Ramos (cell line): ENCODE measurements at regions not wholly inside any gene's neighbourhood (a gene's known extent, or its start where the extent isn't known, plus 50 kb on each side); places are given as distances from the start of the nearest gene placed in this dataset.

ENCODE experiments used
- in situ Hi-C: fragments of 300-500 bp; cut with MboI; formaldehyde crosslinking; loops from one replicate; pipeline ENCODE4 v1.14.3; 2022; ENCODE audit warnings: low sequenced_read_pairs; ENCODE audit not compliant: unreplicated experiment

DNA sequence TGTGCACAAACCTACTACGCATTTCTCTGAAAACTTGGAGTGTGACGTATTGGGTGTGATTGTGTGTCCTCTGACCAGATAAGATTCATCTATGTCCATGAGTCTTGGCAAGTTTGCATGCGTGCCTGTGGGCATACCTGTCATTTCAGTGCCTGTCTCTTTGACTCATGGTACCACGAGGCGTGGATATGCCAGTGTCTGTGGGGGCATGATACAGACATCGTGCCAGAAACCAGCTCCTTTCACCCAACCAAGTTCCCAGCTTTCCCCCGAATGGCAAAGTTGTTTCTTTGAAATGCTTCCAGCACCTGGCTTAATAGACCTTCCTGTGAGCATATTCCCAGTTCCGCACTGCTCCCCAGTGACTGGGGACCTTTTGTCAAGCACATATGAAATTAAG is 241.9 kb upstream of the MVB12B start:
- in situ Hi-C loops: no loop called here

DNA sequence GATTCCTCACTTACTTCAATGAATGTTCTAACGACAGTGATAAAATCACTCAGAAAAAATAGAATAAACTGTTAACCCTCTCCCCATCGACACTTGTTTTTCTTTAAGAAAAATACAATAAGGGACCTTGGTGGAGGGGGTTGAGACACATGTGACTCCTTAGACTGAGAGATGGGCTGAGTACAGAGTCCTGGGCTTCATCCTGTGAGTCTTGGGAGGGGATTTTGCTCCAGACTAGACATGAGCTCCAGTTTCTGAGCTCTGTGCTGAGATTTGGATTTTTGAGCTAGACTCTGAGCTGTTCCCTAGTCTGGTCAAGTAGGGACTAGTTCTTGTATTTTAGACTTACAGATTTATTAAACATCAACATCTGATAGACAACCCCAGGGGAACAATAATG is 241.5 kb upstream of the MVB12B start:
- in situ Hi-C loops: no loop called here

DNA sequence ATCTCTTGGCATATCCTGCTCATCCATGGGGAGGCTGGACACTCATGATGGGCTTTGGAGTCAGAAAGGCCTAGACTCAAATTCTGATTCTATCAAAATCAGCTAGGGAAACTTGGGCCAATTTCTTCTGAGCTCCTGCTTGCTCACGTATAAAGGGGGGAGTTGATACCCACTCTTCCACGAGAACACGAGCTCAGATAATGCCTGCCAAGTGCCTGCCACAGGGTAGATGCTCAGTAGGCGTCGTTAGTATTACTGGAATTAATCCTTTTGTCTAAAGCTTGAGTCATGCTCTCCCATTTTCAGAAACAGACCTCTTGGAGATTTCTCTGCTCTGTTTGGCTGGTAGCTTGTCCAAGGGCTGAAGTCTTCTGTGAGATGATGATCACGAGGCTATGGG is 238.3 kb upstream of the MVB12B start:
- in situ Hi-C loops: no loop called here

DNA sequence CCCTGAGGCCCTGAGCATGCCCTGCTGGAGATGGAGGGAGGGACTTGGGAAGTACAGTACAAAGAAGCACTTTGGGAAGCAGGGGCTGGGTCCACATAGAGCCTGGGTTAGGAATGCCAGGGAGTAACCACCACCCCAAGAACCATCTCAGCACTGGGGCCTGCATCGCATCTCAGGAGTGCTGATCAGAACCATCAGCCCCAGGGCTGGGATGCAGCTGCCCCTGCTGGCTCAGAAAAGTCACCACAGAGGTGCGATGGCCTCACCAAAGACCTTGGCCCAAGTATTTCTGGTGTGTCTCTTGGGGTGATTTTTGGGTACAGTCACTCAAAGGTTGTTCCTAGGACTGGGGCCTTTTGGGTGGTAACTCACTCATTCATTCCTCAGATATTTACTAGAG is 236.8 kb upstream of the MVB12B start:
- in situ Hi-C loops: no loop called here

DNA sequence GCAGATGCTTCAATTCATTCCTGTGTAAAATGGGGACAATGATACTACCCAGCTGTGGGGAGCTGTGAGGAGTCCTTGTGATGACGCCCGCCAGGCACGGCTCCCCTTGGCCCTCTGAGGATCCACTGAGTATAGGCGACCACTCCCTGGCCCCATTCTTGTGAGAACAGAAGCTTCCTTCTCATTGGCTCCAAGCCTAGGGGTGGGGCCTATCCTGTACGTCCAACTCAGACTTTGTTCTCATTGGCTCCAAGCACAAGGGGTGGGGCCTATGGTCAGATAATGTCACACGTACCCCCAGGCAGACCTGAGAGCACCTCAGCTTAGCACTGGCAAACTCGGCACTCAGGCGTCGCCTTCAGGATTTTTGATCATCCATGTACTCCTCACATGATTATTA is 232.9 kb upstream of the MVB12B start:
- in situ Hi-C loops: no loop called here

DNA sequence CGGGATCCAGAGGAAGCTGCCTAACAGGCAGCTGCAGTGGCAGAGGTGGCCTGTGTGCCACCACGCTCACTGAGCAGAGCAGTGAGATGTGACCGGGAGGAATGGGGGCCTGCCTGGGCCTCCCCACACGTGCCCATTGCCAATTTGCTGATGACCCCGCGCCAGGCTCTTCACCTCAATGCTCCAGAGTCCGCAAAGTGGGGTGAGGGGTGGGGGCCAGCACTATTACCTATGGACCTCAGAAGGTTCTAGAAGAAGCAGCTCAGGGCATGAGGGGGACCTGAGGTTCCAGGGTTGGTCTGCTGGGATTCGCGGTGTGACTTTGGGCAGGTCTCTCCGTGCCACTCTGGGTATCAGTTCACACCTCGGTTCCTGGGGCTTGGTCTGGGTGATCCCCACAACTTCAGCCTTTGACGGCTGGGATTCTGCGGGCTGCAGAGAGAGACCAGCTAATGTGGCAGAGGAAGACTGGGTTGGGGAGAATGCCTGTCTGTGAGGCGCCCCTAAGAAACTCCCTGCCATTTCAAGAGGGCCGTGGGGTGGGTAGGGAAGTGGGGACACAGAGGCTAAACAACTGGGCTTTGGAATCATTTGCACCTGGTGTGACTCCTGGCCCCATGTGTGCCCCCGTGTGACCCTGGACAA is 231.0 kb upstream of the MVB12B start:
- in situ Hi-C loops: no loop called here

DNA sequence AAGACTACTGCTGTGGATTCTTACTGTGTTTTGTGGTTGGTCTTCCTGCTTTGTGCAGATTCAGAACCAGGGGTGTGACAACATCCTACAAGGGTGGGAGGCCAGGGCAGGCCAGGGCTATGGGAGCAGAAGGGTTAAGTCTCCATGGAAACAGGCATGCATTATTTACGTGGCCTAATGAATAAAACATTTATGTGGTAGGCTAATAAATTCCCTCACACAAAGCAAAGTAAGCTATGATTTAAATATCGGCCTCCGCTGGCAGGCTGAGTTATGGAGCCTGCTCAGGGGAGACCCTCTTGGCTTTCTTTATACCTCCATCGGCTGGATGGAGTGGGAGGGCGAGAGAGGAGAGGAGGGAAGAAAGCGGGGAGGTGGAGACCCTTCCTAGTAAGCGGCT is 230.3 kb upstream of the MVB12B start:
- in situ Hi-C loops: no loop called here

DNA sequence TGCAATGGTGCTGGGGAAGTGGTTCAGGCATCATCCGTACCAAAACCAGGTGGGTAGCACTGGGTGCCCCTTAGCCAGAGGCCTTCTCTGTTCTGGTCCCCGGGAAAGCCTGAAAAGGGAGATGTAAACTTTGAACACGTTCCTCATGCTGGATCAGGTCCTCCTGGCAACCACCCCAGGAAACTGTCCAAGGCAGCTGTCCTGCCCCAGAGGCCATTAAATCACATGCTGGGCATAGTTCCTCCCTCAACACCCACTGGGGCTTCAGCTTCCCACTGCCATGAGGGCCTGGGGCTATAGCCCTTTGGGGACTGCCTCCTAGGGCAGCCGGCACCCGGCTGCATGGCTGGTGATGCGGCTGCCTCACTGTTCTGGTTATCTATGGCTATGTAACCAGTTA is 228.9 kb upstream of the MVB12B start:
- in situ Hi-C loops: no loop called here

DNA sequence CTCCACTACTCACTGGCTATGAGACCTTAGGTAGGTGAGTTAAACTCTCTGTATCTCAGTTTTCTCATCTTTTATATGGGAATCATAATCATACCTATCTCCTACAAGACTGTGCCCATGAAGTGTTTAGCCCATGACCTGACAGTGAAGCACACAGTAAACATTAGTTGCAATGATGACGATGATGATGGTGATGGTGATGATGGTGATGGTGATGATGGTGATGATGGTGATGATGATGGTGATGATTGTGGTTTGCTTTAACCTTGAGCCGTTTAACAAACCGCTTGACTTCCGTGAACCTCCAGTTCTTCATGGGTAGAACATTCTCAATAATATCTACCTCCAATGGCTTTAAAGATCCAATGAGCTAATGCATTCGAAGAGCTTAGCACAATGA is 220.2 kb upstream of the MVB12B start:
- in situ Hi-C loops: no loop called here

DNA sequence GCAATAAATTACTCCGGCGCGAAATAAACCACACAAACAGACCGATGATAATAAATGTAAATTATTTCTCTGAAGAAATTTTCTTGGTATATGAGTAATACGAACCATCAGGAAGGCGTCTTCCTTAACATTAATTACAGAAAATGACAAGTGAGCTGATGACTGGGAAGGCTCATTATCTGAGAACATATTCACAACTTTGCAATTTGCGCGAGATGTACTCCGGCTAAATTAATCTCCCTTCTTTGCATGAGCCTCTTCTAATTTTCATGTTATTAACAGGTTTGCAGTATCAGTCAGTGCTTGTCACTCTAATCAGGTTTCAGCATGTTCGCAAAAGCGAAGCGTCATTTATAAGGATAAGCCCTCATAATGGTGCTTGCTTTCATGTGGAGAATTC is 218.9 kb upstream of the MVB12B start:
- in situ Hi-C loops: no loop called here

DNA sequence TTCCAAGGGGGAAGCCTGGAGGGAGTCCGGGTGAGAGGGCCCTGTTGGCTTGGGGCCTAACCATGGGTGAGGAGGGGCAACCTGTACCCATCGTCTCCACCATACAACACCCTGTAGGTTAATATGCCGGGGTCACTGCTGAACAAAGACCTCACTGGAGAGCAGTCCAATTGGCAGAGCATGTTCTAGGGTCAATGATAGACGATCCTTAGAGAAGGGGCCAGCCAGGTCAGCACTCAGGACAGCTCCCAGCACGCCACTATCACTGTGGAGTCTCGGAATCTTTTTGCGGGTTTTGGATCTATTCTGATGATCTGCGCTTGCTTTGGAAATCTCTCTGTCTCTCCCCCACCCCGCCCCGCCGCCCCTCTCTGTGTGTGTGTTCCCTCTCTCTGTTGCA is 218.4 kb upstream of the MVB12B start:
- in situ Hi-C loops: no loop called here

DNA sequence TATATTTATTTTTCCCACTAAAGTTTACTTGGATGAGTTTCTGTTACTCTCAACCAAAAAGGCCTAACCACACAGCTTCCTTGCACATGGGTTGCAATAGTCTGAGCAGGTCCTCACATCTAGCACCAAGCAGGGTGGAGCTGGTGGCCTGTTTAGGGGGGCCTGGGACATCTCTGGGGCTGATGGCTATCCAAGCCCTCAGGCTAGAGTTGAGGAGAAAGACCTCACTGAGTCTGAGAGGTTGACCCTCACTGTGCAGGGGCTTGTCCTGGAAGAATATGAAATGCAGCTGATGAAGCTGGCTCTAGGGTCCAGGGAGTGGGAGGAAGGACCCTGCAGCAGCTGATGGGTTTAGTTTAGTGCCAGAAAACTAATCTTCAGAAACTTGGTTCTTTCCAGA is 217.1 kb upstream of the MVB12B start:
- in situ Hi-C loops: no loop called here

DNA sequence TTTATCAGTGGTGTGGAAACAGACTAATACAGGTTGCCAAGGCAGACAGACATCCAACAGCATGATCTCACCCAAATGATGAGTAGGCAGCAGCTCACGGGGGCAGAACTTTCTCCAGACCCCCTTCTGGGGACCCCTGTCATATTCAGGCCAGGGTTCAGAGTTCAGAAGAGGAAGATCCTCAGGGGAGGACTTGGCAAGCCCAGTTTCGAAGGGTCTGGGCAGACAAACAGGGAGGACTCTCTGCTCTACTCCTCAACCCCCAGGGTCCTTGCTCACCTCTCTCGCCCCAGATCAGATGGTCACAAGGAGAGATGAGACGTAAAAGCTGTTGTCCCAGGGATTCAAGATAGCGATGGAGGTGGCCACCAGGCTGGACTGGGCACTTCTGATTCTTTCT is 215.1 kb upstream of the MVB12B start:
- in situ Hi-C loops: no loop called here

DNA sequence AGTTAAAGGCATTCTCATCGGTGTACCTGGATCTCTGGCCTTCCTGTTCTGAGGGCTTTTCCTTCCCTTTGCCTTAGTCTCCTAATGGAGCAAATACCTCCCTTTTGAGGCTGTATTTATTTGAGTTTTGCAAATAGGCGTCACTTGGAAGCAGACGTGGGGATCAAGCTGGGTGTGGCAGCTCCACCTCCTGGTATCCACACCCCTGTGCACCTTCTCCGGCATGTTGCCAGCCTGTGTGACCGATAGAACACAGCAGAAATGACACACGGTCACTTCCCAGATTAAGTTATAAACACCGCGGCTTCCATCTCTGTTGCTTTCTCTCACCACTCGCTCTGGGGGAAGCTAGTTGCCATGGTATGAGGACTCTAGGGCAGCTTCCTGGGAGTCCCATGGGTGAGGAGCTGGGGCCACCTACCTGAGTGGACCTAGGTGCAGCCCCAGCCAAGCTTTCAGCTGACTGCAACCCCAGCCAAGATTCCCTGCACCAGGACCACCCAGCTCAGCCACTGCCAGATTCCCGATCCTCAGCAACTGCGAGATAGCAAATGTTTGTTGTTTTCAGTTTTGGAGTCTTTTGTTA is 214.4 kb upstream of the MVB12B start:
- in situ Hi-C loops: no loop called here

DNA sequence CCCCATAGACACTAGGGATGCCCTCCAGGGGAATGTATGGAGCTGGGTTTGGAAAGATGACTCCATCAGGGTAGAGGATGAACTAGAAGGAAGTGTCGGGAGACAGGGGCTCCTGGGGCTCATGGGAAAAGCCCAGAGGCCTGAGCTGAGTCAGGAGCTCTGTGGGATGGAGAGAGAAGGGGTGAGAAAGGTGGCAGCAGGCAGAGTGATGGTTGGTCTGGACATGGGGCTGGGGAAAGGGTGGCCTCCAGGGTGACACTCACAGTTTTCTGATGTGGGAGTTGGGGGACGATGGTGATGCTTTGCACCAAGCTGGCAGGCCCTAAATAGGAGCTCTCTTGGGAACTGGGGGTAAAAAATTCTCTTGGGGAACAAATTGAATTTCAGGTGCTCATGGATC is 213.5 kb upstream of the MVB12B start:
- in situ Hi-C loops: no loop called here

DNA sequence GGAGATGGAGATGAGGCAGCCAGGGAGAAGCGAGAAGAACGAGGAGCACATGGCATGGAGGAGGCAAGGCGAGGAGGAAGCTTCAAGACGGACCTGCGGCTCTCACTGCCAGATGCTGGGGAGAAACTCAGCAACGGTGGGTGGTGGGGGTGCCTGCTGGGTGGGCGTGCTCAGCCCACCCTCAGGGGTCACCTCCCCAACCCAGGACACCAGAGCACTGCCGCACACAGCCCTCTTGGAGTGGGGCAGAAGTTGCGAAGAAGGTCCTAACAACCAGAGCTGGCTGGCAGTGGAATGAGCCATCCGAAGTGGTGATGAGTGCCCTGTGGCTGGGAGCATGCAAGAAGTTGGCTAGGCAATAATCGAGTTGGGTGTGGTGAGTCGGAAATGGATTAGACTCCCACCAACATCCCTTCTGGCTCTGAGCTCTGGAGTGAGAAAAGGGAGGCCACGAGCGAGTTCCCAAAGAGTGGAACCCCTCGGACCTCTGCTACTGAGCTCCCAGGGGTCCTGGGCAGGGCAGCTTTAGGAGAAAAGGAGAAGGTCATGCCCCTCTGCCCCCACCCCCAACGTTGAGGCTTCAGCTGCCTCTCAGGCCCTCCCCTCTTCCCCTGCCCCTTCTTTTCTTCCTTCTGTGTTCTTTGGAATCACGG is 212.7 kb upstream of the MVB12B start:
- in situ Hi-C loops: no loop called here

DNA sequence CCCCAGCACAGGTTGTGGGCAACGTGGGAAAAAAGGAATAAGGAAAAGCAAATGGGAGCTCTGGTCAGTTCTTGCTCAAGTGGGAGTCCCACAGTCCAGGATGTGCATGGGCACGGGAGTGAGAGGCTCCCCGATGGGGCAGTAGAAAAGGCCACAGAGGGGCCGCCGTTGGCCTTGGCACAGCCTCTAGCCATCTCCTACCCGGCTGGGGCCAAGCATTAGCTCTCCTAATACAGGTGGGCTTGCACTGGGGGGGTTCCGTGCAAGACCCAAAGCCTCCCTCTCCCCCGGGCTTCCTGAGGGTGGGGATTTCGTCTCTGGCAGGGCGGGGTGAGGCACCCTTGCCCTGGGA is 212.2 kb upstream of the MVB12B start:
- in situ Hi-C loops: no loop called here

DNA sequence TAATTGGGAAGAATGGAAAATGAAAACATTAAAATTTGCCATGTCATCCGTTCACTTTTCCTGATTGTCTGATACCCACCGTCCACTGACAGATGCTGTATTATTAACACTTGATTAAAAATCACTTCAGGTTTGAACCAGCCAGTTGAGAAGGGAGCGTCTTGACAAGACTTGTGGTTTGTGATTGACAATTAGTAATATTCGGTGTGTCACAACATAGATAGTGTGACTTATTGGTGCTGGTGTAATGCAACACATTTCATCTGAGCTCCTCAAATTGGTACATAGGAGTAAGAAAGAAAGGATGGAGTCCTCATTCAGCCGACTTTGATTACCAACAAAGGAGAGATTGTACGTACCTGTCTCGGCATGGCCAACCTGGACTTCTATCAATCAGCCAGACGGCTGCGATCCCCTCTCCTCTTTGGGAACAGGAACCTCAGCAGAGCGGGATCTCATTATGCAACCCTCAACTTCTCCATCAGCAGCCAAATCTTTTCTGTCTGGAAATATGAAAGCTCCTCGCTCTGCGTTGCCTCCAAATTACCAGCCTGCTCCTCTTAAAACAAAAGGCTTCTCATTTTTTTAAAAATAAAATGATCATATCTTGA is 211.7 kb upstream of the MVB12B start:
- in situ Hi-C loops: no loop called here

DNA sequence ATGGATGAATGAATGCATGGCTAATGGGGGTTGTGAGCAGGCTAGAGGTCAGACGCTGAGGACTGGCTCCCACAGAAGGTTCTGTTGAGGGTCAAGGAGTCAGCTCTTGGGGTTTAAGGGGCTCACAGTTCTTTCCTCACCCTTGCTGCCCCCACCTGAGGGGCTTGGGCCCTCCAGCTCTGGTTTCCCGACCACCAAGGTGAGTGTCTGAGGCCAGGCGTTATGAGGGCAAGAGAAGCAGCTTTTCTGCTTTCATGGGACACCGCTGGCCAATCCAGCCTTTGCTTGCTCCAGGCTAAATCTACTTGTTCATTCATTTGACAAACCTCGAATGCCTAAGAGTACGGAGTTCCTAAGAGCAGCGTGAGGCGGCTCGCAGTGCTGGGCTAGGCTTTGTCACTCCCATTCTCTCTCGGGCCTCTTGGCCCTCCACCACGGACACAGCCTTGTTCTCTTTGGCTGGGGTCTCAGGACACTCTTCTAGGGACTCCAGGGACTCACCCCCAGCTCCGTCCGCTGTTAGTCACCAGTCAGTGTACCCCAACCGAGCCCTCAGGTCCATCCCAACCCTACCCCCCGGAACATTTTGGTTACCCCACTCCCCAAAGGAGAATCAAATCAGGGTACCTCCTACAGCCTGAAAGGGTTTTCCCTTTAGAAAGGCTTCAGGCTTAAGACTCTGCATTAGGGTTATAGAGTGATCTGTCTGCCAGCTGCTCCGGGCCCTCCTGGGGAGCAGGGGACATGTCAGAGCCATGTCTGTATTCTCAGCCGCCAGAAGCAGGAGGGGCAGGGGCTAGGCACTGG is 210.1 kb upstream of the MVB12B start:
- in situ Hi-C loops: no loop called here

DNA sequence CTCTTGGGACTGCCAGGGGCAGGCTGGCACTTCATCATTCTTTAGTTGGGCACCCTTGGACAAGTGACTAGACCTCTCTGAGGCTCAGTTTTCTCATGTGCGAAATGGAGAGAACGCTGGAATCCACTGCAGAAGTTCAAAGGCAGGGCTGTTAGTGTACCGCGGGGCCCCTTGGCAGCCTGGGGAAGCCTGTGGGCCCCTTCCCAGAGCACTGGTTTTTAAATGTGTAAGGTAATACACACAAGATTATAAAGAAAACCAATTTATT is 209.5 kb upstream of the MVB12B start:
- in situ Hi-C loops: no loop called here

DNA sequence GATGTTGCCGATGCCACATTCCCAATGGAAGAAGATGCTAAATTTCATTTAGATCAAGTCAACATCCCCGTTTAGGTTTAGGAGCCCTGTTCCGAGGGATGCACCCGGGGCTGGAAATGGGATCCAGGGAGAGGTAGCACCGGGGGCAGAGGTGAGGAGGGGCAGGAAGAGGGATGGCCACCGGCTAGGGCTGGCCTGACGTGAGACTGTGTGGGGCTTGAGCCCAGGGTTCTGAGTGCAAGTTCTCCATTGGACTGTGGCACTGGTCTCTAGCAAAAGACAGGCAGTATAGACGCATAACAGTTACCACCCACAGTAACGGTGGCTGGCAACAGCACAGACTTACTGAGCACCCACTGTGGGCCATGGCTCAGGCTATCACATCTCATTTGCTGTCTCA is 209.0 kb upstream of the MVB12B start:
- in situ Hi-C loops: no loop called here
